ENCODE measurements at regions not wholly inside any gene's neighbourhood (a gene's known extent, or its start where the extent isn't known, plus 50 kb on each side); places are given as distances from the start of the nearest gene placed in this dataset.

- no peaks in the 10 kb centered on the region for H3K4me1 ChIP-seq (ENCODE audit: insufficient read depth, low read length, poor library complexity, severe bottlenecking)
- no peak overlapping the region for H2AFZ ChIP-seq (ENCODE audit: low read length)
- no peaks in the 10 kb centered on the region for H3K9me2 ChIP-seq (ENCODE audit: insufficient read depth, low read length)
- TF ChIP-seq, protein P1, sequence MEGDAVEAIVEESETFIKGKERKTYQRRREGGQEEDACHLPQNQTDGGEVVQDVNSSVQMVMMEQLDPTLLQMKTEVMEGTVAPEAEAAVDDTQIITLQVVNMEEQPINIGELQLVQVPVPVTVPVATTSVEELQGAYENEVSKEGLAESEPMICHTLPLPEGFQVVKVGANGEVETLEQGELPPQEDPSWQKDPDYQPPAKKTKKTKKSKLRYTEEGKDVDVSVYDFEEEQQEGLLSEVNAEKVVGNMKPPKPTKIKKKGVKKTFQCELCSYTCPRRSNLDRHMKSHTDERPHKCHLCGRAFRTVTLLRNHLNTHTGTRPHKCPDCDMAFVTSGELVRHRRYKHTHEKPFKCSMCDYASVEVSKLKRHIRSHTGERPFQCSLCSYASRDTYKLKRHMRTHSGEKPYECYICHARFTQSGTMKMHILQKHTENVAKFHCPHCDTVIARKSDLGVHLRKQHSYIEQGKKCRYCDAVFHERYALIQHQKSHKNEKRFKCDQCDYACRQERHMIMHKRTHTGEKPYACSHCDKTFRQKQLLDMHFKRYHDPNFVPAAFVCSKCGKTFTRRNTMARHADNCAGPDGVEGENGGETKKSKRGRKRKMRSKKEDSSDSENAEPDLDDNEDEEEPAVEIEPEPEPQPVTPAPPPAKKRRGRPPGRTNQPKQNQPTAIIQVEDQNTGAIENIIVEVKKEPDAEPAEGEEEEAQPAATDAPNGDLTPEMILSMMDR (conservative IDR thresholded peaks at IDR 0.05; ENCODE audit: low read length), result no peak
- no peak for TF ChIP-seq EZH2phosphoT487 (IDR thresholded peaks at IDR 0.05; ENCODE audit: borderline replicate concordance, low read depth, low read length)
- no peak overlapping the region for H3K4me3 ChIP-seq (ENCODE audit: low read depth, low read length, poor library complexity, severe bottlenecking)
- DNase-seq (ENCODE audit: low spot score), result no peak
- no TSS peak for BruUV-seq (replicated peaks)
- POLR2A ChIA-PET, result no interaction called here
- intact Hi-C loops (cut with micrococcal nuclease; ENCODE audit: unreplicated experiment), result no loop called here
- CTCF ChIA-PET (ENCODE audit: unreplicated experiment), result no interaction called here
- no peaks in the 10 kb centered on the region for H3K36me3 ChIP-seq (ENCODE audit: insufficient read depth, low read length)
- H3K79me2 ChIP-seq (ENCODE audit: insufficient read depth, low read depth, low read length), result no peaks in the 10 kb centered on the region
- no peaks in the 10 kb centered on the region for H3K9me3 ChIP-seq (ENCODE audit: low read length)
- no peak overlapping the region for H3K4me2 ChIP-seq (ENCODE audit: low read length)
- no peak overlapping the region for H3K27ac ChIP-seq (ENCODE audit: low read depth, low read length, poor library complexity, severe bottlenecking)
- H4K20me1 ChIP-seq (ENCODE audit: insufficient read depth, low read length), result no peaks in the 10 kb centered on the region
Observed at GRCh38 chr4:57774681-57775080, 664.5 kb upstream of the IGFBP7 start.

GRCh38 chr4:57774171-57774570, 664.0 kb upstream of the IGFBP7 start:
- no peaks in the 10 kb centered on the region for H3K36me3 ChIP-seq (ENCODE audit: insufficient read depth, low read length)
- no peaks in the 10 kb centered on the region for H3K4me1 ChIP-seq (ENCODE audit: insufficient read depth, low read length, poor library complexity, severe bottlenecking)
- no TSS peak for BruUV-seq (replicated peaks)
- ChIA-PET CTCF (ENCODE audit: unreplicated experiment) (no interaction called here), POLR2A (no interaction called here)
- no peak overlapping the region for H3K4me3 ChIP-seq (ENCODE audit: low read depth, low read length, poor library complexity, severe bottlenecking)
- no peak overlapping the region for H2AFZ ChIP-seq (ENCODE audit: low read length)
- intact Hi-C loops (cut with micrococcal nuclease; ENCODE audit: unreplicated experiment), result no loop called here
- H4K20me1 ChIP-seq (ENCODE audit: insufficient read depth, low read length), result no peaks in the 10 kb centered on the region
- no peak for DNase-seq (ENCODE audit: low spot score)
- H3K79me2 ChIP-seq (ENCODE audit: insufficient read depth, low read depth, low read length), result no peaks in the 10 kb centered on the region
- TF ChIP-seq, protein P1 (conservative IDR thresholded peaks at IDR 0.05; ENCODE audit: low read length), result no peak
- no peak for TF ChIP-seq EZH2phosphoT487 (IDR thresholded peaks at IDR 0.05; ENCODE audit: borderline replicate concordance, low read depth, low read length)
- H3K9me2 ChIP-seq (ENCODE audit: insufficient read depth, low read length), result no peaks in the 10 kb centered on the region
- no peaks in the 10 kb centered on the region for H3K9me3 ChIP-seq (ENCODE audit: low read length)
- H3K4me2 ChIP-seq (ENCODE audit: low read length), result no peak overlapping the region
- no peak overlapping the region for H3K27ac ChIP-seq (ENCODE audit: low read depth, low read length, poor library complexity, severe bottlenecking)

DNA sequence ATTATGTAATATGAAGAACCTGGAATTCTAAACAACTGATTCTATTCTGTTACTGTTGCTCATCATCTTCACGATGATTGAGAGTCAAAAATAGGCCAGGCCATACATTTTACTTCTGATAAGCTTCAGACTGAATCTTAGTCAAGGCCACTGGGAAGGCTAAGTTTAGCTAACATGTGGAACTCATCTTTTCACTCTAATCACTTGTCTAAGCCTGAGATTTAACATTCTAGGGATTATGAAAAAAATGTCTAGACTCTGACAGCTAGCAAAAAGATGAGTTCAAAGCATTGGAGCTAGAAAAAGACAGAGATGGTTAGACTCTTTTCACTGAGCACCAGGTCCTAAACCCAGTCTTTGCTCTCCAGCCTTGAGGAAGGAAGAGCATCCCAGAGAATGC, 656.2 kb upstream of the IGFBP7 start:
- H4K20me1 ChIP-seq (ENCODE audit: insufficient read depth, low read length), result no peaks in the 10 kb centered on the region
- no peak overlapping the region for H3K27ac ChIP-seq (ENCODE audit: low read depth, low read length, poor library complexity, severe bottlenecking)
- no TSS peak for BruUV-seq (replicated peaks)
- H3K79me2 ChIP-seq (ENCODE audit: insufficient read depth, low read depth, low read length), result no peaks in the 10 kb centered on the region
- POLR2A ChIA-PET, result no interaction called here
- H3K36me3 ChIP-seq (ENCODE audit: insufficient read depth, low read length), result no peaks in the 10 kb centered on the region
- no peaks in the 10 kb centered on the region for H3K9me2 ChIP-seq (ENCODE audit: insufficient read depth, low read length)
- DNase-seq (ENCODE audit: low spot score), result no peak
- intact Hi-C loops (cut with micrococcal nuclease; ENCODE audit: unreplicated experiment), result no loop called here
- H2AFZ ChIP-seq (ENCODE audit: low read length), result no peak overlapping the region
- H3K9me3 ChIP-seq (ENCODE audit: low read length), result no peaks in the 10 kb centered on the region
- CTCF ChIA-PET (ENCODE audit: unreplicated experiment), result no interaction called here
- no peak overlapping the region for H3K4me2 ChIP-seq (ENCODE audit: low read length)
- H3K4me3 ChIP-seq (ENCODE audit: low read depth, low read length, poor library complexity, severe bottlenecking), result no peak overlapping the region
- H3K4me1 ChIP-seq (ENCODE audit: insufficient read depth, low read length, poor library complexity, severe bottlenecking), result no peaks in the 10 kb centered on the region
- no peak for TF ChIP-seq EZH2phosphoT487 (IDR thresholded peaks at IDR 0.05; ENCODE audit: borderline replicate concordance, low read depth, low read length)
- TF ChIP-seq, protein P1 (conservative IDR thresholded peaks at IDR 0.05; ENCODE audit: low read length), result no peak
